HG02885 (cell line): ENCODE measurements at regions not wholly inside any gene's neighbourhood (a gene's known extent, or its start where the extent isn't known, plus 50 kb on each side); places are given as distances from the start of the nearest gene placed in this dataset.
A peak's percentile ranks its signal among the peaks of the same experiment; 100 is the strongest.
"Not testable (repeated sequence)": the region's sequence is repeated elsewhere in the genome, so short reads cannot be mapped to it uniquely, and the experiment has no call there.

ENCODE experiments used
- ATAC-seq: cut with Tn5 transposase; IDR thresholded peaks from one replicate; pipeline ENCODE4 v1.9.1; 2021; ENCODE audit warnings: mild to moderate bottlenecking; ENCODE audit not compliant: unreplicated experiment, poor library complexity

- not testable (repeated sequence) for ATAC-seq
These were observed 117.0 kb downstream of the SDHAF3 start for GRCh38 chr7:97234494-97234893.

- no peak for ATAC-seq
These were observed 128.8 kb downstream of the SDHAF3 start for GRCh38 chr7:97246317-97246716.

- ATAC-seq = not testable (repeated sequence)
These were observed 140.7 kb downstream of the SDHAF3 start for GRCh38 chr7:97258187-97258586.

- no peak for ATAC-seq
These were observed 152.2 kb downstream of the SDHAF3 start for GRCh38 chr7:97269741-97270140.

- ATAC-seq = peak; percentile 38
These were observed 152.8 kb downstream of the SDHAF3 start for GRCh38 chr7:97270280-97270679.

GRCh38 chr7:97271619-97272018 lies 154.1 kb downstream of the SDHAF3 start:
- no peak for ATAC-seq

- peak; percentile 95 for ATAC-seq
These were observed 154.9 kb downstream of the SDHAF3 start for GRCh38 chr7:97272237-97272975.

GRCh38 chr7:97275475-97275874 lies 158.0 kb downstream of the SDHAF3 start:
- no peak for ATAC-seq

GRCh38 chr7:97280950-97281349 lies 163.5 kb downstream of the SDHAF3 start:
- no peak for ATAC-seq

GRCh38 chr7:97285348-97285747 lies 167.8 kb downstream of the SDHAF3 start:
- no peak for ATAC-seq

GRCh38 chr7:97293031-97293430 lies 175.5 kb downstream of the SDHAF3 start:
- no peak for ATAC-seq

- ATAC-seq = no peak
These were observed 181.1 kb downstream of the SDHAF3 start for GRCh38 chr7:97298561-97298960.

GRCh38 chr7:97305589-97305988 lies 188.1 kb downstream of the SDHAF3 start:
- no peak for ATAC-seq

DNA sequence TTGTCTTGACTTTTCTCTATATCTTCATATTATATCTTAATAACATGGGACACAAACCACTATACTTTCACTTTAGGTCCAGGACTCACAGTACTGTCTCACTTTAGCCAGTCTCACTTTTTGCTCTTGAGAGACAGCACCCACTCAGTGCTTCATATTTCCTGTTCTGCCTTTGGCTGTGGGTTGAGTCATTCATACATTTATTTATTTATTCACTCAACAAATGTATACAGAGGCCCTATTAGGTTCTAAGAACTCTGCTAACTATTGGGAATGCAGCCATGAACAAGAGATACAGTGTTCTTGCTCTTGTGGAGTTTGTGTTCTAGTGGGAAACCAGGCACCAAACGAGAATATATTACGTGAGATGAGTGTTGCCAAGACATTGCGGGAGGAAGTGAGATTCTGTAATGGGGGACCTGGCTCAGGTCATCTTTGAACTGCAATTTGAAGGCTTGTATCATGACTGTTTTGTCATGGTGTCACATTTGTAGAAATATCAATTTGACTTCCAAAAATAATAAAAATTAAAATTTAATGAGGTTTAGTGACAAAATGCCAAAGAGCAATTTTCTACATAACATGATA lies 190.1 kb downstream of the SDHAF3 start:
- ATAC-seq = no peak

GRCh38 chr7:97313900-97314299 lies 196.4 kb downstream of the SDHAF3 start:
- no peak for ATAC-seq

- no peak for ATAC-seq
These were observed 200.1 kb downstream of the SDHAF3 start for GRCh38 chr7:97317575-97317974.

DNA sequence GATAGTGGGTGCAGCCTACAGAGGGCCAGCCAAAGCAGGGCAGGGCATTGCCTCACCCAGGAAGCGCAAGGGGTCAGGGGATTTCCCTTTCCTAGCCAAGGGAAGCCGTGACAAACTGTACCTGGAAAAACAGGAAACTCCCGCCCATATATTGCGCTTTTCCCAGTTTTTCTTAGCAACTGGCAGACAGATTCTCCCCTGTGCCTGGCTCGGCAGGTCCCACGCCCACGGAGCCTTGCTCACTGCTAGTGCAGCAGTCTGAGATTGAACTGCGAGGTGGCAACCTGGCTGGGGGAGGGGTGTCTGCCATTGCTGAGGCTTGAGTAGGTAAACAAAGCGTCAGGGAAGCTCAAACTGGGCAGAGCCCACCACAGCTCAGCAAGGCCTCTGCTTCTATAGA lies 212.4 kb downstream of the SDHAF3 start:
- not testable (repeated sequence) for ATAC-seq

GRCh38 chr7:97337849-97338248 lies 220.4 kb downstream of the SDHAF3 start:
- no peak for ATAC-seq

- no peak for ATAC-seq
These were observed 225.0 kb downstream of the SDHAF3 start for GRCh38 chr7:97342512-97342911.

- ATAC-seq = no peak
These were observed 228.9 kb downstream of the SDHAF3 start for GRCh38 chr7:97346349-97346748.

- no peak for ATAC-seq
These were observed 234.0 kb downstream of the SDHAF3 start for GRCh38 chr7:97351488-97351887.

DNA sequence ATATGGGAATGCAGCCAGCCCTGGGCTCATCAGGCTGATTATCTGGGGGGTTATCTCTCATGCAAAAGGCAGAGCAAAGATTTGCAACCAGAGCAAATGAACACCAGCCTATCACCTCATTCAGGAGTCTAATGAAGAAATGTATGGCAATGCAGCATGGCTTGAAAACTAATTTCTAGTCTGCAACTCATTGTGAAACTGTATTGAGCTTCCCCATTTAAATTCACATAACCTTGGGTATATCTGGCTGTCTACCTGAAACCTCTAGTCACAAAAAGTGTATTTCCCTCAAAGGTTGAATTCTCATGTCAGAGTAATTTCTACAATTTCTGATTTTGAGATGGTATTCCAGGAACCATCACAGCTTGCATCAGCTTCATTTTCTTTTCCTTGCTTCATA lies 240.0 kb downstream of the SDHAF3 start:
- ATAC-seq = peak; percentile 58
